GM10248 (cell line): ENCODE measurements at regions not wholly inside any gene's neighbourhood (a gene's known extent, or its start where the extent isn't known, plus 50 kb on each side); places are given as distances from the start of the nearest gene placed in this dataset.

Experiments
- CTCF ChIA-PET: fragments of 300-600 bp; sonication (Branson Sonifier 250); formaldehyde crosslinking; extraction: SDS; loops from one replicate; lab custom pipeline; 2021; ENCODE audit warnings: antibody characterized with exemption; lab: Yijun Ruan, JAX
- POLR2A ChIA-PET: fragments of 350-650 bp; sonication (Branson Sonifier 250); formaldehyde crosslinking; extraction: SDS; loops from one replicate; lab custom pipeline; 2020; ENCODE audit warnings: antibody characterized with exemption; lab: Yijun Ruan, JAX
- DNase-seq: peaks from one replicate; pipeline ENCODE4 v3.0.0; 2012; ENCODE audit errors: extremely low spot score
- TF ChIP-seq, protein P1 (sequence below): IDR thresholded peaks from 2 replicates; pipeline ENCODE4 v1.5.1; 2012; ENCODE audit warnings: mild to moderate bottlenecking, low read depth; ENCODE audit errors: extremely low read depth, missing control alignments, control extremely low read depth

DNA sequence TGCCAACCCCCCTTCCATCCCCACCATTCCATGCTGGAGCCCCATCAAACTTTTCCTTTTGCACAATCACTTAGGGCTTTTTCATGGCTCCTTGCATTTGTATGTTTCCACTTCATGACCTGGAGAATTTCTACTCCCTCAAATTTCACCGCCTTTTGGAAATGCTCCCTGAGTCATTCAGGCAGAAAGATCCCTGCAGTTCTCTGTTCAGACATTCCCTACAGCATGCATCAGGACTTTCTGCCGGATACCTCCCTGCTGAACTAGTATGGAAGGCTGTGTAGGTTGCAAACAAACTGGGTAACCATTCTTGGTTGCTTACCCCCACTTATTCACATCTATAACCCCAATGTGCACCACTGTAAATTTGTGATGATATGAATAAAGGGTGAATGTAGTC, 389.6 kb upstream of the CELF4 start:
- no peak for DNase-seq
- TF ChIP-seq, protein P1, sequence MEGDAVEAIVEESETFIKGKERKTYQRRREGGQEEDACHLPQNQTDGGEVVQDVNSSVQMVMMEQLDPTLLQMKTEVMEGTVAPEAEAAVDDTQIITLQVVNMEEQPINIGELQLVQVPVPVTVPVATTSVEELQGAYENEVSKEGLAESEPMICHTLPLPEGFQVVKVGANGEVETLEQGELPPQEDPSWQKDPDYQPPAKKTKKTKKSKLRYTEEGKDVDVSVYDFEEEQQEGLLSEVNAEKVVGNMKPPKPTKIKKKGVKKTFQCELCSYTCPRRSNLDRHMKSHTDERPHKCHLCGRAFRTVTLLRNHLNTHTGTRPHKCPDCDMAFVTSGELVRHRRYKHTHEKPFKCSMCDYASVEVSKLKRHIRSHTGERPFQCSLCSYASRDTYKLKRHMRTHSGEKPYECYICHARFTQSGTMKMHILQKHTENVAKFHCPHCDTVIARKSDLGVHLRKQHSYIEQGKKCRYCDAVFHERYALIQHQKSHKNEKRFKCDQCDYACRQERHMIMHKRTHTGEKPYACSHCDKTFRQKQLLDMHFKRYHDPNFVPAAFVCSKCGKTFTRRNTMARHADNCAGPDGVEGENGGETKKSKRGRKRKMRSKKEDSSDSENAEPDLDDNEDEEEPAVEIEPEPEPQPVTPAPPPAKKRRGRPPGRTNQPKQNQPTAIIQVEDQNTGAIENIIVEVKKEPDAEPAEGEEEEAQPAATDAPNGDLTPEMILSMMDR: no peak
- CTCF ChIA-PET: no interaction called here
- POLR2A ChIA-PET: no interaction called here

DNA sequence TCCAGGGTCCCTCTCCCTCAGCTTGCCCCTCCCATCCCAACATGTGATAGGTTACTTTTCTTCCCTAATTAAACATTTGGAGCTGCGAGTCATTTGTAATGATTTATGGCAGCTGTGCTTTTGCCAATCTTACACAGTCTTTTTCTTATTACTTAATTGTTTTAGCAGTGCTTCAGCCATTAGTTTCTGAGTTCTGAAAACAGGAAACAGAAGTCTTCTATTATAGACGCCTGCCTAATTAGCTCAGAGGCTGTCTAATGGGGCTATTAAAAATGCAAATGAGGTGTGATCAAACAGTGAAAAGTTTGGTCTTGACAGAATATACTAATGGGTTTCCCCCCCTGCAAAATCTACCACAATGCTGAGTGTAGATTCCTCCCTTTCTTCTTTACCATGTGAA, 388.3 kb upstream of the CELF4 start:
- POLR2A ChIA-PET: no interaction called here
- DNase-seq: no peak
- CTCF ChIA-PET: no interaction called here
- TF ChIP-seq, protein P1: no peak

DNA sequence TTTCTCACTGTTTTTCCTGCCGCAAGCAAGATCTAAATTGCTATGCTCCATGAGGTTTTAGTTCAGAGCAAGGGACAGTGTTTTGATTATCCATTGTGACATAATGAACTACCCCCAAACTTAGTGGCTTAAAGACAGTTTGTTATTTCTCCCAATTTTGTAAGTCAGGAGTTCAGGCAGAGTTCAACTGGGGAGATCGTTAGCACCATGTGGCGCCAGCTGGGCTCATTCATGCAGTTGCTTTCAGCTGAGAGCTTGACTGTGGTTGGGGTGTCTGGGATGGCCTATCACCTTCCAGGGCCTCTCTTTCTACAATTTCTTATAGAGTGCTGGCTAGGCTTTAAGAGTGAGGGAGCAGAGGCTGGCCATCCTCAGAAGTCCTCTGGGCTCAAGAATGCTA, 382.9 kb upstream of the CELF4 start:
- POLR2A ChIA-PET: no interaction called here

DNA sequence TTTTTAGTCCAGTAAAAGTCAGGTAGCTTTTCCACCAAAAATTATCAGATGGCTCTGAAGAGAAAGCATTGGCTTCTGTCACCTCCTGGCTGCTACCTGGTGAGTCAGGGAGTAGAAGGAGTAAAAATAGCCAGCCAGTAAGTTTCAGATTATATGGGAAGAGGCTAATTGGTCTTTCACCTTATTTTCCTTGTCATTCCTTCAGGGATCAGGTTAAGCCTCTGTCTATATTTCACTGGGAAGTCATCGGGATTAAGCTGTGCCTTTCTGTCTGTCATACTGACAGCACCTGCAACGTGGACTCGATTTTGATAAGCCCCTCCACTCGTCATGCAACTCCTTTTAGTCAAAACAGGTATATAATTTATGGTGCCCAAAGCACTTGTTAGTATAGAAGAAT, 380.7 kb upstream of the CELF4 start:
- DNase-seq: no peak
- CTCF ChIA-PET: no interaction called here
- POLR2A ChIA-PET: no interaction called here
- TF ChIP-seq, protein P1: no peak

More for the DNA sequence above, 382.9 kb upstream of the CELF4 start:
- no peak for DNase-seq
- CTCF ChIA-PET: no interaction called here
- TF ChIP-seq, protein P1: no peak

DNA sequence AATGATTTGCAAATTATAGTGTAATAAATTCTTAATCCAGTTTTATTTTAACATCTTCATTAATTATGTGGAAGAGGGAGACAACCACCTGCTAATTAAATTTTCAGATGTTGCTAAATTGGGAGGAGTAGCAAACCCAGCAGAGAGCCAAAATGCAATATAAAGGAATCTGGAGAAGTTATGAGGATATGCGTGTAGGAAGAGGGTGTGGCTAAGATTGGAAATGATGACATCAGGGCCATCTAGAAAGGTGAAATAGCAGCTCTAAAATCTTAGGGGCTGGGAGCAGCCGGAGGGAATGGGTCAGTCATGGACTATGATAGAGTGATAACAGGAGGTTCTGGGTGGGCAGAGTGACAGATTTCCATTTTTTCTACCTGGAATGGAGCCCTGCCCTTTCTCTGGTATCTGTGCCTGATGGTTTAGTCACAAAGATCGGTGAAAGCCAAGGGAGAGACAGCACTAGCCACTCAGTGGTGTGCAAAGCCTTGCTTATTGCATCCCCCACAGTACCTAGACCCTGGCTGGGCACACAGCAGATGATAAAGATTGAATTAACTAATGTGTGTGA, 379.2 kb upstream of the CELF4 start:
- POLR2A ChIA-PET: no interaction called here
- TF ChIP-seq, protein P1: no peak
- no peak for DNase-seq
- CTCF ChIA-PET: interaction anchor here (1.5 kb wide), 1 partner anchor 13 kb away, joined by 3 read pairs; no protein-coding TSS in a partner anchor

DNA sequence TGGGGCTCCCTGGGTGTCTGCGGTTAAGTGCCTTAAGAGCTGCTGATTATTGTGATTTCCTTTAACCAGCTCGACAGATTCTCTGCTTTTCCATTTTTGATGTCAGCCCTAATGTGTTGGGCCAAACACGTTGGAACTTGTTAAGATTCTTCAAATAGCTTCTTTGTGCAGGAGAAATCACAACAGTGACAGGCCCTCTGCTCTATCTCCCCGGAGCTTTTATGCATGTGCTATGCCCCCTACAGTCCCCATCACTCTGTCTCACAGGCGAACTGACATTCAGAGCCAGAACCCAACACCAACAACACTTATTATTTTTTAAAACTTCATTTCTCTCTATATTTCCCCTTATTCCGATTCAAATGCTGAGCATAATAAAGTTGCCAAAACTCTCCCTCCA, 371.7 kb upstream of the CELF4 start:
- CTCF ChIA-PET: no interaction called here

More for the DNA sequence above, 371.7 kb upstream of the CELF4 start:
- DNase-seq: no peak
- TF ChIP-seq, protein P1: no peak
- POLR2A ChIA-PET: no interaction called here
